ENCODE measurements at regions not wholly inside any gene's neighbourhood (a gene's known extent, or its start where the extent isn't known, plus 50 kb on each side); places are given as distances from the start of the nearest gene placed in this dataset.

DNA sequence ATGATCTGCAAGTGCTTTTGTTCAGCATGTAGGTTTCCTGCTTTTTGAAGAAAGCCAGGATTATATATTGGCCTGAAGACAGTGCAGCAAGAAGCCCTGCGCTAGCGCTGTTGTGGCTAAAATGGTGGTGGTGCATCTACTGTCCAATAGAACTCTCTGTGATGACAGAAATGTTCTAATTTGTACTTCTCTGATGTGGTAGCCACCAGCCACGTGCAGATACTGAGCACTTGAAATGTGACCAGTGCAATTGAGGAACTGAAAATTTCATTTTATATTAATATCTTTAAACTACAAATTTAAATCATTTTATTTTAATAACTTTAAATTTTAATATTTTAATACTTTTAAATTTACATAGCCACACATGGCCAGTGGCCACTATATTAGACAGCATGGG, 73.0 kb upstream of the PAX6 start:
- H3K36me3 ChIP-seq = no peaks in the 10 kb centered on the region
- peaks cover 17% of the 10 kb centered on the region for H3K27me3 ChIP-seq

DNA sequence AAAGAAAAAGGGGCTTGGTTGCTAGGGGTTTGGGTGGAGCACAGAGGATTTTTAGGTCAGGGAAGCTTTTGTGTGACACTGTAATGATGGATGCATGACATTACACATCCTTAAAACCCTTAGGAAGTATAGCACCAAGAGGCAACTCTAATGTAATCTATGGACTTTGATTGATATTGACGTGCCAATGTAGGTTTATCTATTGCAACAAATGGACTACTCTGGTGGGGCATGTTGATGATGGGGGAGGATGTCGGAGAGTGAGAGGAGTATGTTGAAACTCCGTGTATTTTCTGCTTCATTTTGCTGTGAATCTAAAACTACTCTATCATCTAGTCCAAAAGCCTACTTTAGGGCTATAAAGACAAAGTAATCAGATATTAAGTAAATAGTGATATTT, 72.3 kb upstream of the PAX6 start:
- DNase-seq (ENCODE audit: low read depth in 1 of 2, low spot score in 1 of 2) = no peak
- TF ChIP-seq, protein P1, sequence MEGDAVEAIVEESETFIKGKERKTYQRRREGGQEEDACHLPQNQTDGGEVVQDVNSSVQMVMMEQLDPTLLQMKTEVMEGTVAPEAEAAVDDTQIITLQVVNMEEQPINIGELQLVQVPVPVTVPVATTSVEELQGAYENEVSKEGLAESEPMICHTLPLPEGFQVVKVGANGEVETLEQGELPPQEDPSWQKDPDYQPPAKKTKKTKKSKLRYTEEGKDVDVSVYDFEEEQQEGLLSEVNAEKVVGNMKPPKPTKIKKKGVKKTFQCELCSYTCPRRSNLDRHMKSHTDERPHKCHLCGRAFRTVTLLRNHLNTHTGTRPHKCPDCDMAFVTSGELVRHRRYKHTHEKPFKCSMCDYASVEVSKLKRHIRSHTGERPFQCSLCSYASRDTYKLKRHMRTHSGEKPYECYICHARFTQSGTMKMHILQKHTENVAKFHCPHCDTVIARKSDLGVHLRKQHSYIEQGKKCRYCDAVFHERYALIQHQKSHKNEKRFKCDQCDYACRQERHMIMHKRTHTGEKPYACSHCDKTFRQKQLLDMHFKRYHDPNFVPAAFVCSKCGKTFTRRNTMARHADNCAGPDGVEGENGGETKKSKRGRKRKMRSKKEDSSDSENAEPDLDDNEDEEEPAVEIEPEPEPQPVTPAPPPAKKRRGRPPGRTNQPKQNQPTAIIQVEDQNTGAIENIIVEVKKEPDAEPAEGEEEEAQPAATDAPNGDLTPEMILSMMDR (IDR thresholded peaks at IDR 0.05; ENCODE audit: low read depth, low read length) = no peak
- Histone ChIP-seq H3K36me3 (no peaks in the 10 kb centered on the region), H3K27me3 (peaks cover 17% of the 10 kb centered on the region), H3K27ac (no peak overlapping the region), H3K9me3 (ENCODE audit: low read depth) (no peaks in the 10 kb centered on the region), H3K4me3 (no peak overlapping the region), H3K4me1 (ENCODE audit: low read depth) (no peaks in the 10 kb centered on the region)

More for the DNA sequence above, 73.0 kb upstream of the PAX6 start:
- H3K4me1 ChIP-seq (ENCODE audit: low read depth) = no peaks in the 10 kb centered on the region
- DNase-seq (ENCODE audit: low read depth in 1 of 2, low spot score in 1 of 2) = no peak
- TF ChIP-seq, protein P1 (IDR thresholded peaks at IDR 0.05; ENCODE audit: low read depth, low read length) = no peak
- no peaks in the 10 kb centered on the region for H3K9me3 ChIP-seq (ENCODE audit: low read depth)
- no peak overlapping the region for H3K4me3 ChIP-seq
- H3K27ac ChIP-seq = no peak overlapping the region

DNA sequence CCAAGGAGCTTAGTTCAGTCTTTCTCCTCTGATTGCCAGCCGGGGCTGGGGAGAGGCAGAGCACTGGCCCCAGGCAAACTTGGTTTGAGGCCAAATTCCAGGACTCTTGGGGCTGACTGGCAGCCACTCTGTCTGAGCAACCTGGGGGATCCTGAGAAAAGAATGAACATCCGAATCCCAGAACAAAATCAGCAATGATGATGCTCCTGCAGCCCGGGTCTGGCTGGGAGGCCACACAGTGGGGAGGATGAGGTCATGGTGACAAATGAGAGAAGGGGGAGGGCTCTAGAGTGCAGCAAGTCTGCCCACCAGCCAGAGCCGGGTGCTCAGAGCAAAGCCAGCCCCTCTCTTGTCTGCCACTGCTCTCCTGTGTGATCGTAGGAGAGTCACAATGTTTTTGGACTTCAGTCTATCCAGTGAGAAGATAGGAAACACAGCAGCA, 71.8 kb upstream of the PAX6 start:
- no peaks in the 10 kb centered on the region for H3K36me3 ChIP-seq
- TF ChIP-seq, protein P1 (IDR thresholded peaks at IDR 0.05; ENCODE audit: low read depth, low read length) = no peak
- no peaks in the 10 kb centered on the region for H3K4me1 ChIP-seq (ENCODE audit: low read depth)
- H3K9me3 ChIP-seq (ENCODE audit: low read depth) = no peaks in the 10 kb centered on the region
- no peak overlapping the region for H3K4me3 ChIP-seq
- no peak overlapping the region for H3K27ac ChIP-seq
- peaks cover 19% of the 10 kb centered on the region for H3K27me3 ChIP-seq
- DNase-seq (ENCODE audit: low read depth in 1 of 2, low spot score in 1 of 2) = no peak

GRCh38 chr11:31881825-31882224, 70.7 kb upstream of the PAX6 start:
- H3K9me3 ChIP-seq (ENCODE audit: low read depth) = no peaks in the 10 kb centered on the region
- H3K4me1 ChIP-seq (ENCODE audit: low read depth) = no peaks in the 10 kb centered on the region
- H3K27me3 ChIP-seq = peaks cover 28% of the 10 kb centered on the region
- H3K36me3 ChIP-seq = no peaks in the 10 kb centered on the region
- H3K27ac ChIP-seq = no peak overlapping the region
- TF ChIP-seq, protein P1 (IDR thresholded peaks at IDR 0.05; ENCODE audit: low read depth, low read length) = no peak
- no peak for DNase-seq (ENCODE audit: low read depth in 1 of 2, low spot score in 1 of 2)
- no peak overlapping the region for H3K4me3 ChIP-seq

DNA sequence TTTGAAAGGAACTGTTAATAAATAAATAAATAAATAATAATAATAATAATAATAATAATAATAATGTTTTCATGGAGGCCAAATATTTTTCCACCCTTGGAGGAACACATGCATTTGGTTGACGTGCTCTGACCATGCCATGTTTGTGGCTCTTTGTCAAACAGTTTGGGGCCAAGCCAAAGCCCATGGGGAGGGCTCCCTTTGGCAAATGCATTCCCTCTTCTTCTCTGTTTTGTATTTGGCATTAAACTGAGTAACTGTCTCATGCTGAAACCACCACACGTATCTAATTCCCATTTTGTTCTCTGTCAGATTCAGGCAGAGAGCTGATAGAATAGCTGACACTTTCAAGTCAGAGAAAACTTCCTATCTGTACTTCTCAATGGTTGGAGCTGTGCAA, 68.6 kb upstream of the PAX6 start:
- TF ChIP-seq, protein P1 (IDR thresholded peaks at IDR 0.05; ENCODE audit: low read depth, low read length) = no peak

GRCh38 chr11:31877863-31878262, 66.7 kb upstream of the PAX6 start:
- TF ChIP-seq, protein P1 (IDR thresholded peaks at IDR 0.05; ENCODE audit: low read depth, low read length) = no peak
- Histone ChIP-seq H3K4me1 (ENCODE audit: low read depth) (no peaks in the 10 kb centered on the region), H3K27me3 (peaks cover 61% of the 10 kb centered on the region), H3K27ac (no peak overlapping the region), H3K4me3 (no peak overlapping the region), H3K9me3 (ENCODE audit: low read depth) (no peaks in the 10 kb centered on the region), H3K36me3 (no peaks in the 10 kb centered on the region)
- no peak for DNase-seq (ENCODE audit: low read depth in 1 of 2, low spot score in 1 of 2)

More for the DNA sequence above, 68.6 kb upstream of the PAX6 start:
- Histone ChIP-seq H3K9me3 (ENCODE audit: low read depth) (no peaks in the 10 kb centered on the region), H3K27me3 (peaks cover 44% of the 10 kb centered on the region), H3K27ac (no peak overlapping the region), H3K36me3 (no peaks in the 10 kb centered on the region), H3K4me1 (ENCODE audit: low read depth) (no peaks in the 10 kb centered on the region), H3K4me3 (no peak overlapping the region)
- DNase-seq (ENCODE audit: low read depth in 1 of 2, low spot score in 1 of 2) = no peak

Data from cardiac muscle cell (in vitro differentiated cells and primary cell).